ENCODE measurements at regions not wholly inside any gene's neighbourhood (a gene's known extent, or its start where the extent isn't known, plus 50 kb on each side); places are given as distances from the start of the nearest gene placed in this dataset.

DNA sequence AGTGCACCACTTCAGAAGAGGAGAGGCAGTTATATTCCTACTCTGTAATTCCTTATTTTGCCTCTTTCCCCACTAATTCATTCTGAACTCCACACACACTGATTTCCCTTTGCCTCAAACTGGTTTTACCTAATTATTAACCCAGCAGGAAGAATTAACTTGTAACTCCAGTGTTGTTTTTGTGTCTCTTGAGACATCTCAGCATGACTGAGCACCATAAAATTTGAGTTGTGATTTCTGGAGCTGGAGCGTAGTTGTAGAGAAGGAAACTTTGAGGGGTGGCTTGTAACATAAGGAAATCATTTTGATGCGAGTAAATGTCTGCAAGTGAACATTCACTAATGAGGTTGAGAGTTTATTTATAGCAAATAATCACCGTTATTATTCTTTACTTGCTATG, 265.2 kb downstream of the TMEM38B start:
- TF ChIP-seq SUZ12 (IDR thresholded peaks at IDR 0.05; ENCODE audit: extremely low read depth, insufficient read depth, insufficient read length): no peak
- no peak for TF ChIP-seq ZNF274 (IDR thresholded peaks at IDR 0.05; ENCODE audit: low read depth, low read length)
